ENCODE measurements at regions not wholly inside any gene's neighbourhood (a gene's known extent, or its start where the extent isn't known, plus 50 kb on each side); places are given as distances from the start of the nearest gene placed in this dataset.

DNA sequence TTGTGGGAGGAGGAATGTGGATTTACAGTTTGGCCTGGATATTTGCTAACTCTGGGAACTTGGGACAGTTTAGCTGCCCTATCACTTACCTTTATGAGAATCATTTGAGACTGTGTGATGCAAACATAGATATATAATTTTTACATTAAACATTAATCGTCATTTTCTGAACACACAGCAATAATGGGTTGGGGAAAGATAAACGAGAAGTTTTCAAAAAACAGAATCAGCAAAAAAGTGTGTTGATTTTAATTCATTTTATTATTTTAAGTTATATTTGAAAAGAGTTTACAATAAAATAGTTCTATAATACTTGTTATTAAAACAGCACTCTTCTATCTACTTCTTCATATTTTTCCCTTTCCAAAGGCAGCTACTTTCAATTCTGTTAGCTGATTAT is 813.3 kb downstream of the SLC4A3 start:
- DNase-seq (ENCODE audit: low read depth in 2 of 2) = no peak

DNA sequence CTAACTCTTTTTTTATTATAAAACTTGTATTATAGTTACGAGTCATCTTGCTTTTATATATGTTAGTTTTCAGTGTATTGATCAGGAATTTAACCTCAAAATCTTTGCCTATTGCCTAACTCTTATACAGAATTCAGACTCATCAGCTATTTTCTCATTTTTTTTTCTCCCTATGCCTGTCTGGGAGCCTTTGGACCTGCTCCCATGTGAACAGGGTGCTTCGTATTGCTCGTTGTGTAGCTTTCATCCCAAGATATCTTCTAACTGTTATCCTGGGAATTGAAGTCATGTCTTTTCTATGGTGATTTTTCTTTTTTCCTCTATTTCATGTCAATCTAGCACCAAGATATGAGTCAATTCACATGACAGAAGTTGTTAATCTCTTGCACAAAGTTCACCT is 814.0 kb downstream of the SLC4A3 start:
- no peak for DNase-seq (ENCODE audit: low read depth in 2 of 2)

DNA sequence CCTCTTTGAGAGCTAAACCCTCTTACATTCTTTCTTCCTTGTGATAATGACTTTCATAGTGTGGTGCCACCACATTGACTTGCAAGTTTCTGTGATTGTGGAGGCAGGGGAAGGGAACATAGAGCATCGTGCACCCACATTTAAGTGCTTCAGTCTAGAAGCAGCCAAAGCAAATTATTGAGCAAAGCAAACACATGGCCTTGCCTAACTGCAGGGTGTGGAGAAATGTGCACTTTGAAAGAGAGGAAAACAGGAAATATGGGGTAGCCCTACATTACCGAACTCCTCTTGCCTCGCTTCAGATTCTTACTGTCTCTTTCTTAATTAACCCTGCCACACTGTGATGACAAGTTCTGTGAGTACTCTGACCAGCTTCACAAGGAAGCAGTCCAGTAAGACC is 814.6 kb downstream of the SLC4A3 start:
- no peak for DNase-seq (ENCODE audit: low read depth in 2 of 2)

DNA sequence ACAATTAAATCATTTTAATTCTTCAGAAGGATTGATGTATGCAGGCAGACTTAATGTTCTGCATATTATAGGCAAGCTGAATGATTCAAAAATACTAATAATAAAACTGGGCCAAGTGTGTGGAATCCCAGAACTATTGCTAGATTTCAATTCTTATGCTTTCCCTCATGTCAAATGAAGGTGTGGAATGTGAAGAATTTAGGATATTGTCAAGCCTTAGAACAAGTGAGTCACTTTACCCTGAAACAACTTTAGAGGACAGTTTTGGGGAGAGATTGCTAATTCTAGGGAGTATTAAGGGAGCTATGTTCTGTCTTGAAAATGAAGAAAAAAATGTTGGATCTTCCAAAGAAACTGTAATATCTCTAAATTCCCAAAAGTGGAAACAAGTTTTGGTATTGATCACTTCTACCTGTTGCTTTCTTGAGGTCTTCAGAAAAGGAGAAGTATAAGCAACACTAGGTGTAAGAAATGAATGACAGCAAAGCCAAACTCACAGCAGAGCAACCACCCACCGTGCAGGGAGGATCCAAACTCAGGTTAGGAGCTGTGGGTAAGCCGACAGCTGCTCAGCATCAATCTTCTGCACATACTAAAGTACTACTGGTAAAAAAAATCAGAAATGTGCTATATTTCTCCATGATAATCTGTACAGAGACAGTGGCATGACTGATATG is 818.1 kb downstream of the SLC4A3 start:
- DNase-seq (ENCODE audit: low read depth in 2 of 2) = no peak

DNA sequence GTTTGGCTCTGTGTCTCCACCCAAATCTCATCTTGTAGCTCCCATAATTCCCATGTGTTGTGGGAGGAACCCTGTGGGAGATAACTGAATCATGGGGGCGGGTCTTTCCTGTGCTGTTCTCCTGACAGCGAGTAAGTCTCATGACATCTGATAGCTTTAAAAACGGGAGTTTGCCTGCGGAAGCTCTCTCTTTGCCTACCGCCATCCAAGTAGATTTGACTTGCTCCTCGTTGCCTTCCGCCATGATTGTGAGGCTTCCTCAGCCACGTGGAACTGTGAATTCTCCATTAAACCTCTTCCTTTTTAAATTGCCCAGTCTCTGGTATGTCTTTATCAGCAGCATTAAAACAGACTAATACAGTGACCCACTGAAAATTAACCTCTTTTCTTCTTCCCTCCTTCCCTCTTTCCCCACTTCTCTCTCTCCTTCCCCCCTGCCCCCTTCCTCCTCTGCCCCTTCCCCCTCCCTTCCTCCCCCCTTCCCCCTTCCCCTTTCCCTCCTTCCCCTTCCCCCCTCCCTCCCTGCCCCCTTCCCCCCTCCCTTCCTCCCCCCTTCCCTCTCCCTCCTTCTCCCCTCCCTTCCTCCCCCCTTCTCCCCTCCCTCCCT is 818.8 kb downstream of the SLC4A3 start:
- DNase-seq (ENCODE audit: low read depth in 2 of 2) = no peak

DNA sequence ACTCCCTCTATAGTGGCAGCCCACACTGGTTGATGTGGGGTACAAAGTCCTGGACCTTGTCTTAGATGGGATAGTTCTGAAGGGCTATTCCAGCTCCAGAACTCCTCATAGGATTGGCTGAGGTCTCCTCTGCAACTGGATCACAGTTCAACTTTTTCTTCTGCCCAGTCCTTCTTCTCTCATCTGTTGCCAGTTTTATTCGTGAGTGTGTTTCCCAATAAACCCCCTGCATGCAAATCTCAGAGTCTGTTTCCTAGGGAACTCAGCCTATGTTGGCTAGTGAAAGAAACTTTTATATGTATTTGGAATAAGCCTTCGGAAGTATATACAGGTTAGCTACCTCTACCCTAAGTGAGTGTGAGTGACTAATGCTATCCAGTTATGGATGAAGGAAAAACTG is 823.4 kb downstream of the SLC4A3 start:
- no peak for DNase-seq (ENCODE audit: low read depth in 2 of 2)

DNA sequence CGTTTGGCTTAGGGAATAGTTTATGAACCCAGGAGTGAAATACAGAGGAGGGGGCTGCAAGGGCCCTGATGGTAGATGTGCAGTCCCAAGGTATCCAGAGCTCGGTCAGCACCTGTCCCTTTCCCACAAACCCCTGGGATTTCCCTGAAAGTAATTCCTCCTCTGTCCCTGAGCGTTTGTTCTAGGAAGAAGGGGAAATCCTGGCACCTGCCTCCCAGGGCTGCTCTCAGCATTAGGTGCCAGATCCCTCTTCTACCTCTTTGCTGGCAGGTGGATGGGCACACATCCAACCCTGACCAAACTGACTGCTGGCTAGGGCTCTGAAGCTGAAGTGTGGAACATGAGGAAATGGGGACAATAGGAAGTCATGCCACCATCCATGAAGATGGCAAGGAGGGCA is 824.0 kb downstream of the SLC4A3 start:
- DNase-seq (ENCODE audit: low read depth in 2 of 2) = no peak

DNA sequence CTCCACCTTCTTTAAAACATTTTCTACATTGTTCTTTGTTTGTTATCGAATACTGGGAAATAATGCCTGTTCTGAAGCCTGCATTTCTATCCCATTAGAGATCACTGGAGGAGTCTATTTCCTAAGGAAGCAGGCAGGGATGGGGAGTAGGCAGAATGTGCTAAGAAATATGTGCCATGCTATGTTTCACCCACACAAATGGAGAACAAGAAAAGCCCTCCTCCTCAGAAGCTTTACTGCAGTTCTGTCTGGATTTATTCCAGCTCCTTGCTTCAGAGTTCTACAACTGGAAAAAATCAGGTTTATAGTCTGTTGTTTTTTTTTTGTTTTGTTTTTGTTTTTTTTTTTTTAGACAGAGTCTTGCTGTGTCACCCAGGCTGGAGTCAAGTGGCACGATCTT is 825.1 kb downstream of the SLC4A3 start:
- DNase-seq (ENCODE audit: low read depth in 2 of 2) = no peak

DNA sequence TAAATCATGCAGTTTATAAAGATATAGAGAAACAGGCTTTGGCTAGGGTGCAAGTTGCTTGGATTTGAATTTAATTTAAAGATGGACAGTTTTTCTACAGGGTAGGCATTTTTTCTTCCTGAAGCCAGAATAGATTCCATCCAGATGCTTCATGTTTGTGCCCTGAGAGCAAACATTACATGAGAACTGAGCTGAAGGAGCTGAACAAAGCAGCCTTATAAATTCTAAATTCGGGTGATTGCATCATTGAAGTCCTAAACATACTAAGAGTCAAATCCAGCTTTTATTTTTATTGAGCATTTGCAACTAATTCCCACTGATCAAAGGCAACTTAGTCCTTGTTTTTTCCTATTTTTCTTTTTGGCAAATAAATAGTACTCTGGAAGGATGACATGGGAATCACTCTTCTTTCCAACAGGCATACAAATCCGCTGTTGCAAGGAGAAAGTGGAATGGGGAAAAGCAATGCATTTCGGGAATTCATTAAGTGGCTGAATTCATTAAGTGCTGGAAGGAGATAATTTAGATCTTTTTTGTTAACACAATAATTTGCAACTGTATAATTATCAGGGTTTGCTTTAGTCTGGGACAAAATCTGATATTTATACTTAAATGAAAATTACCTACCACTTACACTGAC is 828.0 kb downstream of the SLC4A3 start:
- no peak for DNase-seq (ENCODE audit: low read depth in 2 of 2)

DNA sequence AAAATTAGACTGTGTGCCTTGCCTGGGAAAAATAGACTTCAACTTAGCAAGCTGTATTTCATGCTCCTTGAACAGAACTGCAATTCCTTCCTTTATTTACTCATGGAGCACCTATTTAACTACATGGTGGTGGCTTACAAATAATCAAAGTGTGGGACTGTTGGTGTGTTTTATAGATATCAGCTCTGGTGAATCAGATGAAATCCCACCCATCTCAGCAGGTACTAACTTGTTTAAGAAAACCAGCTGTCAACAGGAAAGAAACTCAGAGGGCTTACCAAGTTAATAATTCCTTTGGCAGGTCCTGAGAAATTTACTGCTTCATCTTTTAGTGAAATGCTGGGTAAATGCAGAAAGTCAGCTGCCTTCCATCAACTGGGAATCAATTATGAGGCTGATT is 830.6 kb downstream of the SLC4A3 start:
- no peak for DNase-seq (ENCODE audit: low read depth in 2 of 2)

DNA sequence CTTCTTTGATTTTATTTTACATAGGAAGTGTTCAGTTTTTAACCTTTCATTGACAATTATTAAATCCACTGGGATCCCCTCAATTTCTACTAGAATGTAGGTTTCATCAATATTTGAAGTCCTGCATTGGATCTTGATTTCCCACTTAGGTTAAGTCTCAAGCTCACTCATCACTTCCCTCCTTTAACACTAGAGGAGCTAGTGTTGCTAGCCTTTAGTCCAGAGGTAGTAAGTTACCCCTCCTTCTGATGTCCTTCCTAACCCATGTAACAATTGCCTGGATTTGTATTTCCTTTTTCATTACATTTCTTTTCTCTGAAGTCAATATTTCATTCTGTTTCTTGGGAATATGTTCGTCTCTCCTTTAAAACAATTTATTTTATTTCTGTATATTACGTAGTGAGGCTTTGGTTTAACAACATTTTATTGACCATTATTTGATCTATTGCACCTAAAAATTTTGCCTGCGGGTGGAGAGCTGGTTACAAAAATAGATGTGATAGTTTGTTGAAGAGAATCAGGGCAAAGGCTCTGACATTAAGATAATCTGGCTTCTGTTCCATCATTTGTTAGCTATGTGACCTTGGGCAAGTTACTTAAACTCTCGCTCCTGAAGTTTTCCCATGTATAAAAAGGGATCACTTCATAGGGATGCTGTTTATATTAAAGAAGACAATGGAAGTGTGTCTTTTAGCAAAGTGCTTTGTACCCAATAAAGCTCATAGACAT is 833.0 kb downstream of the SLC4A3 start:
- no peak for DNase-seq (ENCODE audit: low read depth in 2 of 2)

DNA sequence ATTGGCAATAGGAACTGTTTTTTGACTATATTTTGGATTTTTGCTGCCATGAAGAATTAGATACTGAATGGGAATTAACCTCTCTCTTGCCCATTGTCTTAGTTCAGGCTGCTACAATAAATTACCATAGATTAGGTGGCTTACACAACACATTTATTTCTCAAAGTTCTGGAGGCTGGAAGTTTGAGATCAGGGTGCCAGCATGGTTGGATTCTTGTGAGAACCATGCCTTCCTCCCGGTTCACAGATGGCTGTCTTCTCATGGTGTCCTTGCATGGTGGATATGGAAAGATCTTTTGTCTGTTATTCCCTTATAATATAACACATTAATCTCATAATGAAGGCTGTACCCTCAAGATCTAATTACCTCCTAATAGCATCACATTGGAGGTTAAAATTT is 836.4 kb downstream of the SLC4A3 start:
- no peak for DNase-seq (ENCODE audit: low read depth in 2 of 2)

DNA sequence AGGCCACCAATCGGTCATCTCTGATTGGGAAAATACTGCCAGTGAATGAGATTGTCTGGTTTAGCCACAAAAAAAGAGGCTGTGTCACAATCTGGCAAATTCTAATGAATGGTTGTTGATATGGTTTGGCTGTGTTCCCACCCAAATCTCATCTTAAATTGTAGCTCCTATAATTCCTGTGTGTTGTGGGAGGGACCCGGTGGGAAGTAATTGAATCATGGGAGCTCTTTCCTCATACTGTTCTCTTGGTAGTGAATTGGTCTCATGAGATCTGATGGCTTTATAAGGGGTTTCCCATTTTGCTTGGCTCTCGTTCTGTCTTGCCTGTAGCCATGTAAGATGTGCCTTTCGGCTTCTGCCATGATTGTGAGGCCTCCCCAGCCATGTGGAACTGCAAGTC is 838.3 kb downstream of the SLC4A3 start:
- DNase-seq (ENCODE audit: low read depth in 2 of 2) = no peak

DNA sequence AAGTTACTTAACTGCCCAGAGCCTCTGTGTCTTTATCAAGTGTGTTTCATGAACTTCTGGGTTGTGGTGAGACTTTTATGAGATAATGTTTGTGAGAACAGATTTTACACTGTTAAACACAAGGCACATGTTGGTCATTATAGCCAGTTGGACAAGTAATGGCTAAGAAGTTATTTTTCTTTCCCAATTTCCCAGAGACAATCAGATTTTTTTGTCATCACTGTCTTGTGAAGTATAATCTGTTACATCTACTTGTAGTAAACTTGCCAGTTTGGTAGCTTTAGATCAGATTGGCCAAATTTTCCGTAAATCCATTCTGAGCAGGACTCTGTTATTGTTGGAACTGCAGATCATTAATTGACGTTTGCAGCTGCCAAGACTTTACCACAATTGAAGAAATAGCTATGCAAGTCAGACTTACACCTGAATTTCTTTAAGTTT is 838.8 kb downstream of the SLC4A3 start:
- DNase-seq (ENCODE audit: low read depth in 2 of 2) = no peak

DNA sequence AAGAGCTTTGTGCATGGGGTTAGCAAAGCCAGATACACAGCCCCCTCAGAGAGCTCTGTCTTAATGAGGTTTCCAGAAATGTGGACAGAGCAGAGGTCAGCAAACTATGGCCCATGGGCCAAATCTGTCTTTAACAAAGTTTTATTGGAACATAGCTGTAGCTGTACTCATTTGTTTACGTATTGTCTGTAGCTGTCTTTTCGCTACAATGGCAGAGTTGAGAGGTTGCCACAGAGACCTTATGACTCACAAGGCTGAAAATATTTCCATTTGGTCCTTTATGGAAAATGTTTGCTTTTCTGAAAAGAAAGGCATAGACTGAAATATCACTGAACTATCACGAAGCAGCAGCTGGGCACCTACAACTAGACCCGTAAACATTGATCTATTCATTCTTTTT is 841.8 kb downstream of the SLC4A3 start:
- DNase-seq (ENCODE audit: low read depth in 2 of 2) = no peak

DNA sequence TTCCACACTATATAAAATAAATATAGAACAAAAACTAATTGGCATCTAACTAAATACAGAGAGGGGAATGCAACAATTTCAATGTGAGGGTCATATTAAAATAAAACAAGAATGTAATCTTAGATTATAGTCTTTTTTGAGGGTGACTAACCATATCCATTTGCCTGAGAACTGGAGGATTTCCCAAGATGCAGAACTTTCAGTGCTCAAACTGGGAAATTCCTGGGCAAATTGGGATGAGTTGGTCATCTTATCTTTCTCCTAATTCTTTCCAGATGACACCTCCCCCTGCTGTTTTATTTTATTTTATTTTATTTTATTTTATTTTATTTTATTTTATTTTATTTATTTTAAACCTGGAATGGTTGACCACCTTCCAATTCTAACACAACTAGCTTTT is 846.2 kb downstream of the SLC4A3 start:
- DNase-seq (ENCODE audit: low read depth in 2 of 2) = no peak

DNA sequence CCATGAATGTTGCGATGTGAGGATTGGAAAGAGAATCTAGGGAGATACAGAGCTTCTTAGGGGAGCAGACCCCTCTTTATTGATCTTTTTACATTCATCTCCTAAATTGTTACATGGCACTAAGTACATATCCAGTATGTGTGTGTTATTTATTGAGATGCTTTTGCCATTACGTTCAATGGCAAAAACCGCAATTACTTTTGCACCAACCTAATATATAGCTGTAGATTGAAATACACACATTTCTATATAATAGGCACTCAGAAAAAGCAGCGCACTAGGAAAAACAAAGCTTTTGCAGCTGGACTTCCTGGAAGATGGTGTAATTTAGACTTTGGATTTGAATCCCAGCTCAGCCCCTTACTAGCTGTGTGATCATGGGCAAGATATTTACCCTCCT is 849.4 kb downstream of the SLC4A3 start:
- no peak for DNase-seq (ENCODE audit: low read depth in 2 of 2)

DNA sequence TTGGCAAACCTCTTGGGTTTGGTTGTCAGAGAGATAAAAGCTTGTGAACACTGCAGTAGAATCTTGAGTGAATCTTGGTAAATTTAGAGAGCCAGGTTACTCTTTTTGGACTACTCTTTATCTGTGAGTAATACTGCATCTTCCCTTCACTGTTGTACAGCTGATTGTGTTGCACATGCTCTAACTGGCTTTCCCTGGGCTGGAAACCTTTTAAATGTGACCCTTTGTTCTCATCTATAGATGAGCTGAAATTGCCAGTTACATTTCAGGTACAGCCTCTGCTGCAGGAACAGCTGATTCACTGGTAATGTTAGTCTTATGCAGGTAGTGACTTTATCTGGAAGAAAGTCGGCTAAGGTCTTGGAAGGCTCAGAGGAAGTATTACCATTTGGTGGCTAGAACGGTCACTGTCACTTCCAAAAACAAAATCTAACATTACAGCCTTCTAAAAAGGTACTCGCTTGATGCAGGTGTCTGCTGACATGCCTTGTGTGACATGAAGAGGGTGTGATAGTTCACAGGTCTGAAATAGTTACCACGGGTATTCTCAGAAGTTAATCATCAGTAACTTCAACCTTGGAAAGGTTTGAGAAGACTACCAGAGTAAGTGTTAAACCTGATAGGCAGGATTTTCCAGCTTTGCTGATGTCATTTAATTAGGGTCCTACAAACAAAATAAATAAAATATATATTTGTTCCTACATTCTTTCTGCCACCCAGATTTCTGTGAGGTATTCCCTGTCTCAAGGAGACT is 851.1 kb downstream of the SLC4A3 start:
- DNase-seq (ENCODE audit: low read depth in 2 of 2) = no peak

DNA sequence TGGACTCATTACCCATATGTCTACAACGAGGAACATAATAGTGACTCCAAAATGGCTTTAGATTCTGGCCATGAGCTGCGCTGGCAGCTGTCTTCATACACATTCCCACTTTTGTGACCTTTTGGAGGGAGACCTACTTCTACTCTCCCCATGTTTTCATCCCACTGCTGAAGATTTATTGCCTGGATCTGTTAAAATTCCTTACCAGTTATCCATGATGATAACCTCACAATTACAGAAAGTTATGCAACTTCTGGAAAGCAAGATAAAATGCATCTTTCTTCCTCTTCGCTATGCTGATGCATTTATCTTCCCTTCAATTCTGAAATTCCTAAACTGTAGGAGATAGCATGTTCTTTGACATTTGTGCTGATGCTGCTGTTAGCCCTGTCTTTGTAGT is 855.3 kb downstream of the SLC4A3 start:
- no peak for DNase-seq (ENCODE audit: low read depth in 2 of 2)

DNA sequence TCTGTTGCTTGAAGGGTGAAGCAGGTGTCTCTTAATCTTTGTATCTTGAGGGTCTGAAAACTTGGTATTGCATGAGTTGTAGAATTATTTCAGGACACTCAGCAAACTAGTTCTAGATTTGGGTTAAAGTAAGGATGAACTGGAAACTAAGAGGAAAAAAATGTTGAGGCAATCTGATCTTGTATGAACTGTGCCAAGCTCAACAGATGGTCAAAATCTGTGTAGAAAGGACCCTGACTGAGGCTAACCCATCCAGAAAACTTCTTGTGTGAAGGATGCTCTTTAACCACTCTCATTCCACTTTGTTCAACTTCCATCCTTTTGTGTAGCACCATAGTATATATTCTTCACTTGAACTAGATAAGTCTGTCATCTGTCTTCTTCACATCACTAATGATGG is 861.7 kb downstream of the SLC4A3 start:
- DNase-seq (ENCODE audit: low read depth in 2 of 2) = no peak

DNA sequence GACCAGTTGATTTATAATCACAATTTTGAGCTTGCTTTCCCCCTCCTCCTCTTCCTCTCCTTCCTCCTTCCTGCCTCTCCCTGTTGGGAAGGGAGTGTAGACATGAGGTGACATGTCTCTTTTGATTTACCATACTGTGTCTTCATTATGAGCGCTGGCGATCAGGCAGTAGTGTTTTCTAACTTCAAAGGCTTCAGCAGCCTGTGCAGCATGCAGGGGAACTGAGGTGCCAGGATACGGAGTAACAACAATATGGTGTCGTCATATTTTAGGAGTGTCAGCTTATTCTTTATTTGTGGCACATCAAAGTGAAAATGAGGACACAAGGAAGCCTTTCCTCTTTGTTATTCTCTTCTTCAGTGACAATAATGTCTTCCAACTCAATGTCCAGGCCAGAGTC is 864.2 kb downstream of the SLC4A3 start:
- DNase-seq (ENCODE audit: low read depth in 2 of 2) = no peak

DNA sequence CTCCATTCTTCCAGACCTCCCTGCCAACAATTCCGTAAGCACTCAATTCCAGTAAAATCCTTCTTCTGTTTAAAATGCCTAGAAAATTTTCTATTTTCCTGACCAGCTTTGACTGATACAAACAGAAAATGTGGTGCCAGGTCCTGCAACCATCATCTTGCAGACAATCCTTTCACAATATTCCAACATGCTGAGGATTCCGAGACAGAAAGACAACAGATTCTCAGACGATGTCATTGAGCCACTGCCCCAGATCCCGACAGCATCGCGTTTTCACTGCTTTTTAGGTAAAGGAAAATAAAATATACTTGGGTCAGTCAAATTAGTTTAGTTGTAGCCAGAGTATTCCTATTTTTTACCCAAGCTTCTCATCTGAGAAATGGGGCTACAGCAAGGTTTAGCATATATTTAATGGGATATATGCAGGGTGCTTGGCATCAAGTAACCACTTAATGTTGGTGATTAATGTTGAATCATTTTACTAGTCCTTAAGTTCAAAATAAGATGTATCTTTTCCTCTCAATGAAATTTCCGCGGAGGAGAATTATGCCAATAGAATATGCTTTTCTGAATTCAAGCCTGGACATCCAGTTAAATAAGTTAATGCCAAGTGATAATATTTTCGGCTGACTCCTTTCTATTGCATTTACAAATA is 866.6 kb downstream of the SLC4A3 start:
- no peak for DNase-seq (ENCODE audit: low read depth in 2 of 2)

Data from activated CD4-positive, alpha-beta T cell treated with anti-CD3 and anti-CD28 coated beads for 24 hours (primary cell).